GM23248 (cell line): ENCODE measurements at regions not wholly inside any gene's neighbourhood (a gene's known extent, or its start where the extent isn't known, plus 50 kb on each side); places are given as distances from the start of the nearest gene placed in this dataset.
"Not testable (repeated sequence)": the region's sequence is repeated elsewhere in the genome, so short reads cannot be mapped to it uniquely, and the experiment has no call there.

Experiments
- DNase-seq: peaks from one replicate; pipeline ENCODE4 v3.0.0-alpha.2; 2015
- H2AFZ ChIP-seq: fragments of 200-600 bp; sonication (generic); 2 replicates; pipeline ENCODE4 v1.6.1; 2016; ENCODE audit warnings: antibody characterized with exemption
- H3F3A ChIP-seq: fragments of 200-600 bp; sonication (generic); 2 replicates; pipeline ENCODE4 v1.6.1; 2016; ENCODE audit warnings: mild to moderate bottlenecking, antibody characterized with exemption, mixed run types; ENCODE audit not compliant: insufficient read depth
- H3K27ac ChIP-seq: fragments of 200-600 bp; sonication (generic); 2 replicates; pipeline ENCODE4 v1.5.1; 2016; ENCODE audit warnings: mild to moderate bottlenecking
- H3K27me3 ChIP-seq: fragments of 200-600 bp; sonication (generic); replicated peaks from 2 replicates; pipeline ENCODE4 v1.6.1; 2016; ENCODE audit warnings: mild to moderate bottlenecking; ENCODE audit not compliant: insufficient read depth
- H3K36me3 ChIP-seq: fragments of 200-600 bp; sonication (generic); 2 replicates; pipeline ENCODE4 v1.6.1; 2016; ENCODE audit warnings: low read depth, mild to moderate bottlenecking
- H3K4me1 ChIP-seq: fragments of 200-600 bp; sonication (generic); 2 replicates; pipeline ENCODE4 v1.6.1; 2016; ENCODE audit warnings: mild to moderate bottlenecking; ENCODE audit not compliant: insufficient read depth
- H3K4me2 ChIP-seq: fragments of 200-600 bp; sonication (generic); one replicate; pipeline ENCODE4 v1.6.1; 2016; ENCODE audit warnings: mild to moderate bottlenecking; ENCODE audit not compliant: unreplicated experiment
- H3K4me3 ChIP-seq: fragments of 200-600 bp; sonication (generic); 2 replicates; pipeline ENCODE4 v1.5.1; 2016; ENCODE audit warnings: mild to moderate bottlenecking
- H3K79me2 ChIP-seq: fragments of 200-600 bp; sonication (generic); 2 replicates; pipeline ENCODE4 v1.6.1; 2016; ENCODE audit warnings: mild to moderate bottlenecking; ENCODE audit not compliant: insufficient read depth
- H3K9ac ChIP-seq: fragments of 200-600 bp; sonication (generic); 2 replicates; pipeline ENCODE4 v1.6.1; 2016; ENCODE audit warnings: mild to moderate bottlenecking
- H3K9me2 ChIP-seq: fragments of 200-600 bp; sonication (generic); 2 replicates; pipeline ENCODE4 v1.6.1; 2016; ENCODE audit warnings: mixed run types, mild to moderate bottlenecking, moderate library complexity; ENCODE audit not compliant: insufficient read depth
- H3K9me3 ChIP-seq: fragments of 200-600 bp; sonication (generic); one replicate; pipeline ENCODE4 v1.6.1; 2017; ENCODE audit warnings: low read depth
- H4K20me1 ChIP-seq: fragments of 200-600 bp; sonication (generic); 2 replicates; pipeline ENCODE4 v1.6.0; 2016; ENCODE audit not compliant: insufficient read depth
- EZH2 ChIP-seq: fragments of 200-600 bp; sonication (generic); IDR thresholded peaks from 2 replicates; pipeline ENCODE4 v1.6.1; 2018; ENCODE audit warnings: antibody characterized with exemption, mild to moderate bottlenecking; ENCODE audit not compliant: insufficient read depth, poor library complexity, severe bottlenecking
- EZH2phosphoT487 ChIP-seq: fragments of 200-600 bp; sonication (generic); IDR thresholded peaks from 2 replicates; pipeline ENCODE4 v1.6.1; 2018; ENCODE audit warnings: antibody characterized with exemption, moderate library complexity, mild to moderate bottlenecking, low read depth; ENCODE audit not compliant: insufficient read depth
- WGBS, 2 experiments: methylation state at CpG; one replicate each; pipeline ENCODE4 v1.1.6; 2015 to 2017; ENCODE audit warnings: low lambda C conversion rate in 2 of 2, low coverage in 1 of 2; ENCODE audit errors: missing lambda C conversion rate in 2 of 2; 5-methylcytosine and 5-hydroxymethylcytosine counted together
- in situ Hi-C: fragments of 300-500 bp; cut with MboI; formaldehyde crosslinking; loops from 2 replicates; pipeline ENCODE4 v1.15.0; 2020

GRCh38 chr2:113386780-113387433 lies 50.6 kb upstream of the ZNG1B start:
- H3K79me2 ChIP-seq, H3K9me2 ChIP-seq, in situ Hi-C loops, H3F3A ChIP-seq, DNase-seq, H2AFZ ChIP-seq, H3K27ac ChIP-seq, H3K9me3 ChIP-seq, H3K9ac ChIP-seq, H3K4me2 ChIP-seq, H3K4me1 ChIP-seq, H3K27me3 ChIP-seq, H3K36me3 ChIP-seq, H3K4me3 ChIP-seq, H4K20me1 ChIP-seq: not testable (repeated sequence)
- 87 to 89% methylated on average over 6 of the region's 6 CpGs for WGBS, 2 experiments

GRCh38 chr2:113379621-113380020 lies 57.9 kb upstream of the ZNG1B start:
- not testable (repeated sequence) for H3K79me2 ChIP-seq, H2AFZ ChIP-seq, H3K9me3 ChIP-seq, DNase-seq, H3K9ac ChIP-seq, H3K4me2 ChIP-seq, H3K27ac ChIP-seq, H3K9me2 ChIP-seq, H3K4me1 ChIP-seq, H3K36me3 ChIP-seq, H3F3A ChIP-seq, H4K20me1 ChIP-seq, H3K27me3 ChIP-seq, H3K4me3 ChIP-seq
- in situ Hi-C loops: loop anchor here (10.0 kb wide), 1 partner anchor 175 kb away; no protein-coding TSS in a partner anchor
- 20 to 33% methylated on average over 2 of the region's 2 CpGs for WGBS, 2 experiments

- H3K4me1 ChIP-seq: no peaks in the 10 kb centered on the region
- H3K27me3 ChIP-seq: no peaks in the 10 kb centered on the region
- no peak overlapping the region for H3K9ac ChIP-seq
- H3K4me3 ChIP-seq: no peak overlapping the region
- H3K4me2 ChIP-seq: no peak overlapping the region
- no peaks in the 10 kb centered on the region for H3K36me3 ChIP-seq
- no peaks in the 10 kb centered on the region for H3K79me2 ChIP-seq
- no peak for DNase-seq
- in situ Hi-C loops: loop anchor here (10.0 kb wide), 1 partner anchor 172 kb away; no protein-coding TSS in a partner anchor
- H4K20me1 ChIP-seq: no peaks in the 10 kb centered on the region
- no peaks in the 10 kb centered on the region for H3K9me3 ChIP-seq
- H3F3A ChIP-seq: no peaks in the 10 kb centered on the region
- no peaks in the 10 kb centered on the region for H3K9me2 ChIP-seq
- no peak overlapping the region for H3K27ac ChIP-seq
- H2AFZ ChIP-seq: no peak overlapping the region
- 86 to 89% methylated on average over 3 of the region's 3 CpGs for WGBS, 2 experiments
- TF ChIP-seq EZH2 (no peak), EZH2phosphoT487 (no peak)
Observed at GRCh38 chr2:113376913-113377445, 60.5 kb upstream of the ZNG1B start.

- DNase-seq: no peak
- Histone ChIP-seq H3K4me1 (no peaks in the 10 kb centered on the region), H3K36me3 (no peaks in the 10 kb centered on the region), H3K9ac (no peak overlapping the region), H3F3A (no peaks in the 10 kb centered on the region), H2AFZ (no peak overlapping the region), H3K79me2 (no peaks in the 10 kb centered on the region), H3K4me2 (no peak overlapping the region), H3K9me3 (no peaks in the 10 kb centered on the region), H3K27me3 (no peaks in the 10 kb centered on the region), H3K4me3 (no peak overlapping the region), H3K27ac (no peak overlapping the region), H3K9me2 (no peaks in the 10 kb centered on the region), H4K20me1 (no peaks in the 10 kb centered on the region)
- no peak for TF ChIP-seq EZH2phosphoT487
- TF ChIP-seq EZH2: no peak
- WGBS, 2 experiments: 94 to 98% methylated on average over 2 of the region's 2 CpGs
- in situ Hi-C loops: loop anchor here (10.0 kb wide), 1 partner anchor 172 kb away; no protein-coding TSS in a partner anchor
Observed at GRCh38 chr2:113376253-113376912, 61.1 kb upstream of the ZNG1B start.

GRCh38 chr2:113374857-113375256 lies 62.6 kb upstream of the ZNG1B start:
- WGBS, 2 experiments: 46 to 58% methylated on average over 4 of the region's 4 CpGs
- H3K27me3 ChIP-seq, H3K9me2 ChIP-seq, H3K79me2 ChIP-seq, DNase-seq, H4K20me1 ChIP-seq, H3K9ac ChIP-seq, H3K27ac ChIP-seq, H3F3A ChIP-seq, H3K4me2 ChIP-seq, H3K36me3 ChIP-seq, H3K4me3 ChIP-seq, H3K4me1 ChIP-seq, H3K9me3 ChIP-seq, H2AFZ ChIP-seq: not testable (repeated sequence)
- in situ Hi-C loops: loop anchor here (10.0 to 25.0 kb wide), 2 partner anchors 113 to 170 kb away; no protein-coding TSS in a partner anchor

GRCh38 chr2:113372258-113372834 lies 65.1 kb upstream of the ZNG1B start:
- H3K9ac ChIP-seq, H2AFZ ChIP-seq, H3K9me3 ChIP-seq, DNase-seq, H3K4me1 ChIP-seq, H3K4me2 ChIP-seq, H3K27me3 ChIP-seq, H3K36me3 ChIP-seq, H4K20me1 ChIP-seq, H3K9me2 ChIP-seq, H3K4me3 ChIP-seq, H3K27ac ChIP-seq, H3K79me2 ChIP-seq, H3F3A ChIP-seq: not testable (repeated sequence)
- 84 to 89% methylated on average over 14 of the region's 14 CpGs for WGBS, 2 experiments
- in situ Hi-C loops: loop anchor here (10.0 to 25.0 kb wide), 2 partner anchors 110 to 168 kb away; no protein-coding TSS in a partner anchor
